Neural progenitor cell (in vitro differentiated cells): ENCODE measurements at regions not wholly inside any gene's neighbourhood (a gene's known extent, or its start where the extent isn't known, plus 50 kb on each side); places are given as distances from the start of the nearest gene placed in this dataset.

Experiments used
- DNase-seq: peaks from one replicate; pipeline ENCODE4 v3.0.0-alpha.2; 2016; ENCODE audit warnings: low spot score
- H2AFZ ChIP-seq: fragments of 200-600 bp; sonication (generic); replicated peaks from 2 replicates; pipeline ENCODE4 v1.6.1; 2016; ENCODE audit warnings: antibody characterized with exemption
- H3F3A ChIP-seq: fragments of 200-600 bp; sonication (generic); 2 replicates; pipeline ENCODE4 v1.6.1; 2016; ENCODE audit warnings: antibody characterized with exemption, low read depth
- H3K27ac ChIP-seq: fragments of 200-600 bp; sonication (generic); 2 replicates; pipeline ENCODE4 v1.5.1; 2016; ENCODE audit warnings: mild to moderate bottlenecking
- H3K27me3 ChIP-seq: fragments of 200-600 bp; sonication (generic); 2 replicates; pipeline ENCODE4 v1.6.1; 2016; ENCODE audit warnings: mild to moderate bottlenecking, moderate library complexity
- H3K36me3 ChIP-seq: fragments of 200-600 bp; sonication (generic); 2 replicates; pipeline ENCODE4 v1.5.1; 2016
- H3K4me1 ChIP-seq: fragments of 200-600 bp; sonication (generic); 2 replicates; pipeline ENCODE4 v1.6.1; 2016; ENCODE audit warnings: mixed run types
- H3K4me2 ChIP-seq: fragments of 200-600 bp; sonication (generic); 2 replicates; pipeline ENCODE4 v1.6.1; 2016
- H3K4me3 ChIP-seq: fragments of 200-600 bp; sonication (generic); 2 replicates; pipeline ENCODE4 v1.5.1; 2016
- H3K79me2 ChIP-seq: fragments of 200-600 bp; sonication (generic); 2 replicates; pipeline ENCODE4 v1.6.1; 2016; ENCODE audit warnings: low read depth
- H3K9ac ChIP-seq: fragments of 200-600 bp; sonication (generic); 2 replicates; pipeline ENCODE4 v1.6.1; 2016
- H3K9me3 ChIP-seq: fragments of 200-600 bp; sonication (generic); 2 replicates; pipeline ENCODE4 v1.5.1; 2016; ENCODE audit warnings: low read depth
- H4K20me1 ChIP-seq: fragments of 200-600 bp; sonication (generic); 2 replicates; pipeline ENCODE4 v1.6.1; 2016; ENCODE audit warnings: low read depth
- H3K27ac Mint-ChIP-seq: 3 replicates; pipeline ENCODE4 v1.8.0; 2021; ENCODE audit warnings: mixed read lengths
- H3K27me3 Mint-ChIP-seq: 2 replicates; pipeline ENCODE4 v1.8.0; 2022; ENCODE audit warnings: low read depth, mild to moderate bottlenecking, inconsistent platforms, moderate library complexity, mixed read lengths; ENCODE audit not compliant: insufficient read depth
- H3K36me3 Mint-ChIP-seq: 3 replicates; pipeline ENCODE4 v1.8.0; 2021; ENCODE audit warnings: mixed read lengths
- H3K4me1 Mint-ChIP-seq: 3 replicates; pipeline ENCODE4 v1.8.0; 2021; ENCODE audit warnings: mixed read lengths
- H3K4me3 Mint-ChIP-seq: 3 replicates; pipeline ENCODE4 v1.8.0; 2021; ENCODE audit warnings: mild to moderate bottlenecking, moderate library complexity, mixed read lengths
- H3K9me3 Mint-ChIP-seq: 3 replicates; pipeline ENCODE4 v1.8.0; 2020; ENCODE audit warnings: mixed read lengths
- EZH2 ChIP-seq: fragments of 200-600 bp; sonication (generic); IDR thresholded peaks from 2 replicates; pipeline ENCODE4 v1.6.1; 2017; ENCODE audit warnings: antibody characterized with exemption, mild to moderate bottlenecking, moderate library complexity
- EZH2phosphoT487 ChIP-seq: fragments of 200-600 bp; sonication (generic); IDR thresholded peaks from 2 replicates; pipeline ENCODE4 v1.6.1; 2017; ENCODE audit warnings: antibody characterized with exemption
- TF ChIP-seq, protein P1 (sequence below): fragments of 200-600 bp; sonication (generic); IDR thresholded peaks from 2 replicates; pipeline ENCODE4 v1.5.1; 2017; ENCODE audit warnings: antibody characterized with exemption, mild to moderate bottlenecking

DNA sequence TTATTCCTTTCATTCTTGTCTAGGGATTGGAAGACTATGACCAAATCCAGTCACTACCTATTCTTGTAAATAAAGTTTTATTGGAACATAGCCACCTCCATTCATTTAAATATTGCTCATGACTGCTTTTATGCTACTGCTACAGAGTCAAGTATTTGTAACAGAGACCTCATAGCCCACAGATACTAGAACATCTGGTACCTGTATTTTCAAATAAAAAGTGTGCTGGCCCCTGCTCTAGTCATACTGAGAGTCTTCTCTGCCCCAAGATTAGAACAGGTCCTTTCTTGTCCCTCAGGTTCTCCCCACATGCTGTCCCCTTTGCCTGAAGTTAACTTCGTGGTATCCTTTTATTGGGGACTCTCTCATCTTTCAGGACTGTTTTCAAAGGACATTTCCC, 422.3 kb downstream of the CBLN4 start:
- no peaks in the 10 kb centered on the region for H3F3A ChIP-seq
- Mint-ChIP-seq H3K4me3 (no peak overlapping the region), H3K9me3 (no peaks in the 10 kb centered on the region), H3K36me3 (no peaks in the 10 kb centered on the region), H3K4me1 (peaks cover 9% of the 10 kb centered on the region), H3K27me3 (no peaks in the 10 kb centered on the region), H3K27ac (no peak overlapping the region)
- no peaks in the 10 kb centered on the region for H3K27me3 ChIP-seq
- H2AFZ ChIP-seq: no peak overlapping the region
- no peaks in the 10 kb centered on the region for H4K20me1 ChIP-seq
- peaks cover 9% of the 10 kb centered on the region for H3K4me1 ChIP-seq
- TF ChIP-seq, protein P1, sequence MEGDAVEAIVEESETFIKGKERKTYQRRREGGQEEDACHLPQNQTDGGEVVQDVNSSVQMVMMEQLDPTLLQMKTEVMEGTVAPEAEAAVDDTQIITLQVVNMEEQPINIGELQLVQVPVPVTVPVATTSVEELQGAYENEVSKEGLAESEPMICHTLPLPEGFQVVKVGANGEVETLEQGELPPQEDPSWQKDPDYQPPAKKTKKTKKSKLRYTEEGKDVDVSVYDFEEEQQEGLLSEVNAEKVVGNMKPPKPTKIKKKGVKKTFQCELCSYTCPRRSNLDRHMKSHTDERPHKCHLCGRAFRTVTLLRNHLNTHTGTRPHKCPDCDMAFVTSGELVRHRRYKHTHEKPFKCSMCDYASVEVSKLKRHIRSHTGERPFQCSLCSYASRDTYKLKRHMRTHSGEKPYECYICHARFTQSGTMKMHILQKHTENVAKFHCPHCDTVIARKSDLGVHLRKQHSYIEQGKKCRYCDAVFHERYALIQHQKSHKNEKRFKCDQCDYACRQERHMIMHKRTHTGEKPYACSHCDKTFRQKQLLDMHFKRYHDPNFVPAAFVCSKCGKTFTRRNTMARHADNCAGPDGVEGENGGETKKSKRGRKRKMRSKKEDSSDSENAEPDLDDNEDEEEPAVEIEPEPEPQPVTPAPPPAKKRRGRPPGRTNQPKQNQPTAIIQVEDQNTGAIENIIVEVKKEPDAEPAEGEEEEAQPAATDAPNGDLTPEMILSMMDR: no peak
- TF ChIP-seq EZH2 (no peak), EZH2phosphoT487 (no peak)
- no peak overlapping the region for H3K4me2 ChIP-seq
- H3K27ac ChIP-seq: no peak overlapping the region
- H3K9me3 ChIP-seq: no peaks in the 10 kb centered on the region
- H3K9ac ChIP-seq: no peak overlapping the region
- H3K79me2 ChIP-seq: no peaks in the 10 kb centered on the region
- no peak overlapping the region for H3K4me3 ChIP-seq
- no peak for DNase-seq
- H3K36me3 ChIP-seq: no peaks in the 10 kb centered on the region

DNA sequence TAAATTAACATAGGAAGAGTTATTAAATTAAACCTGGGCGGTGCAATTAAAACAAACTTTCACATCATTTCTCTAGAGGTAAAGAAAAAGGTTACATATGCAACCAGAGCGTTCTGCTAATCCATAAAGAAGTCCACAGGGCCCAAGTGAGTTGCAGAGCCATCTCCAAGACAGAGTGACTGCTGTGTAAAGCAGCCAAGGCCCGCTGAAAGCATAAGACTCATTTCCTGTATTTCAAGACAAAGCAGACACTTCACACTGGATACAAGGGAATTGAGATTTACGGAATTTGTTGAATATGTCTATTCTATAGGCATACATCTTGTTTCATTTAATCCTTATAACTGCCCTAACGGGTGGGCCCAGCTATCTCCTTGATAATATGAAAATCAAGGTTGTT, 422.8 kb downstream of the CBLN4 start:
- no peak overlapping the region for H2AFZ ChIP-seq
- Mint-ChIP-seq H3K9me3 (no peaks in the 10 kb centered on the region), H3K36me3 (no peaks in the 10 kb centered on the region), H3K4me1 (peaks cover 9% of the 10 kb centered on the region), H3K27me3 (no peaks in the 10 kb centered on the region), H3K4me3 (no peak overlapping the region), H3K27ac (no peak overlapping the region)
- peaks cover 9% of the 10 kb centered on the region for H3K4me1 ChIP-seq
- H3K9ac ChIP-seq: no peak overlapping the region
- DNase-seq: no peak
- H3K9me3 ChIP-seq: no peaks in the 10 kb centered on the region
- TF ChIP-seq, protein P1: no peak
- no peak for TF ChIP-seq EZH2phosphoT487
- no peak for TF ChIP-seq EZH2
- H4K20me1 ChIP-seq: no peaks in the 10 kb centered on the region
- H3K36me3 ChIP-seq: no peaks in the 10 kb centered on the region
- no peaks in the 10 kb centered on the region for H3F3A ChIP-seq
- no peaks in the 10 kb centered on the region for H3K27me3 ChIP-seq
- no peaks in the 10 kb centered on the region for H3K79me2 ChIP-seq
- no peak overlapping the region for H3K4me2 ChIP-seq
- H3K27ac ChIP-seq: no peak overlapping the region
- H3K4me3 ChIP-seq: no peak overlapping the region

DNA sequence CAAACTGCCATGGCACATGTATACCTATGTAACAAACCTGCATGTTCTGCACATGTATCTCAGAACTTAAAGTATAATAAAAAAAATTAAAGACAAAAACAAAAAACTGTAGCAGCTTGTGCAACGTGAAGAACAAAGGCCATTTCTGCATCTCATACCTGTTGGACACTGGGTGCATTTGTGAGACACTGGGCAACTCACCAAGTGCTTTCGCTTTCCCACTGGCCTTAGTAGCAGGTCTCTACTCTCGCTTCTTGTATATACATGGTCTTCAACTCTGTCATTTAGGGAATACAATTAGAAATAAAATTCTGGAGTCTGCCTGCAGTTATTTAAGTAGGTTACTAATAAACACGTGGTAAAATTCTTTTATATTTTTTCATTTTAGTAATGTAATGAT, 423.8 kb downstream of the CBLN4 start:
- Histone ChIP-seq H3K4me1 (peaks cover 3% of the 10 kb centered on the region), H3K4me2 (no peak overlapping the region), H3K9me3 (no peaks in the 10 kb centered on the region), H3K27me3 (no peaks in the 10 kb centered on the region), H3K9ac (no peak overlapping the region), H3K79me2 (no peaks in the 10 kb centered on the region), H4K20me1 (no peaks in the 10 kb centered on the region), H3F3A (no peaks in the 10 kb centered on the region), H3K4me3 (no peak overlapping the region), H3K27ac (no peak overlapping the region), H3K36me3 (no peaks in the 10 kb centered on the region), H2AFZ (no peak overlapping the region)
- TF ChIP-seq, protein P1: no peak
- TF ChIP-seq EZH2phosphoT487: no peak
- TF ChIP-seq EZH2: no peak
- no peak overlapping the region for H3K4me3 Mint-ChIP-seq
- no peak for DNase-seq
- H3K27ac Mint-ChIP-seq: no peak overlapping the region
- H3K9me3 Mint-ChIP-seq: no peaks in the 10 kb centered on the region
- H3K27me3 Mint-ChIP-seq: no peaks in the 10 kb centered on the region
- H3K36me3 Mint-ChIP-seq: no peaks in the 10 kb centered on the region
- peaks cover 2% of the 10 kb centered on the region for H3K4me1 Mint-ChIP-seq

DNA sequence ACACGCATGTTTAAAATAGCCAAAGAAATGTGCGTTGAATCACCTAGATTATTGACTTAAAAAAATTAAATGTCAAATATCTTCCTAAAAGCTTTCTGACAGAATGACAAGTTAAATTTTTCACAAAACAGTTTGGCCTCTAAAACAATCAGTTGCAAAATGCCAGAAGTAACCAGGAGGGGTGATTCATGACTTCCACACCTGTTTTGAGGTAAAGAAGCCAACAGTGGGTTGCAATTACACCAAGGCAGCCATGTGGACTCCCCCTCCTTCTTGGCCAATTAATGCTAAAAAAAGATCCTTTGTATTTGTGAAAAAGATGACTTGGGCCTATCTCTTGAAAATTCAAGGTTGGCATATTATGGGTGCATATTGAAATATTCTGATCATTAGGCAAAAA, 424.8 kb downstream of the CBLN4 start:
- Histone ChIP-seq H3K27ac (no peak overlapping the region), H3K36me3 (no peaks in the 10 kb centered on the region), H2AFZ (no peak overlapping the region), H4K20me1 (no peaks in the 10 kb centered on the region), H3K9me3 (no peaks in the 10 kb centered on the region), H3K4me3 (no peak overlapping the region), H3K4me2 (no peak overlapping the region), H3K4me1 (no peaks in the 10 kb centered on the region), H3K79me2 (no peaks in the 10 kb centered on the region), H3K9ac (no peak overlapping the region), H3K27me3 (no peaks in the 10 kb centered on the region), H3F3A (no peaks in the 10 kb centered on the region)
- H3K36me3 Mint-ChIP-seq: no peaks in the 10 kb centered on the region
- H3K27ac Mint-ChIP-seq: no peak overlapping the region
- no peaks in the 10 kb centered on the region for H3K4me1 Mint-ChIP-seq
- DNase-seq: no peak
- H3K4me3 Mint-ChIP-seq: no peak overlapping the region
- no peaks in the 10 kb centered on the region for H3K27me3 Mint-ChIP-seq
- H3K9me3 Mint-ChIP-seq: no peaks in the 10 kb centered on the region
- TF ChIP-seq EZH2phosphoT487 (no peak), EZH2 (no peak)
- TF ChIP-seq, protein P1: no peak
